ENCODE measurements at regions not wholly inside any gene's neighbourhood (a gene's known extent, or its start where the extent isn't known, plus 50 kb on each side); places are given as distances from the start of the nearest gene placed in this dataset.
"Not testable (repeated sequence)": the region's sequence is repeated elsewhere in the genome, so short reads cannot be mapped to it uniquely, and the experiment has no call there.

DNA sequence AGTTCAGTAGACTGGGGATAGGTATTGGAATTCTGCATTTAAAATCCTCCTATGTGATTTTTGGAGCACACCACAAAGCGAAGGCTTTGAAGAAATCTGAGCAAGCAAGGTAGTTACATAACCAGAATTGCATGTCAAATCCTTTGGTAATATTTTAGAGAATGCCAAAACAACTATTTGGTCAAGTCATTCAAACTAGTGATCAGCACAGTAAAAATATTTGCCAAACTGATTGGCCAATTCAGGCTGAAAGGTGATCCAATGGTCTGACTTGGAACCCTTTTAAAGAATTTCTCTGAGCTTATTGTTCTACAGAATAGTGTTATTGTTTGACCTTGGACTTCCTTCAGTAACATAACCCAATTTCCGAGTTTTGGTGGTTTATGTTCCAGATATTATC lies 214.2 kb upstream of the ETAA1 start:
- no peak overlapping the region for H3K4me3 ChIP-seq (ENCODE audit: low read depth, low read length)
- TF ChIP-seq CTCF (IDR thresholded peaks at IDR 0.05; ENCODE audit: control insufficient read depth, extremely low read depth, insufficient read depth) = no peak
- DNase-seq (ENCODE audit: low read depth) = no peak

- no peak overlapping the region for H3K4me3 ChIP-seq (ENCODE audit: low read depth, low read length)
- no peak for DNase-seq (ENCODE audit: low read depth)
- no peak for TF ChIP-seq CTCF (IDR thresholded peaks at IDR 0.05; ENCODE audit: control insufficient read depth, extremely low read depth, insufficient read depth)
Measured at GRCh38 chr2:67186326-67186725, 210.8 kb upstream of the ETAA1 start.

GRCh38 chr2:67186871-67187270 lies 210.3 kb upstream of the ETAA1 start:
- TF ChIP-seq CTCF (IDR thresholded peaks at IDR 0.05; ENCODE audit: control insufficient read depth, extremely low read depth, insufficient read depth) = no peak
- DNase-seq (ENCODE audit: low read depth) = no peak
- no peak overlapping the region for H3K4me3 ChIP-seq (ENCODE audit: low read depth, low read length)

DNA sequence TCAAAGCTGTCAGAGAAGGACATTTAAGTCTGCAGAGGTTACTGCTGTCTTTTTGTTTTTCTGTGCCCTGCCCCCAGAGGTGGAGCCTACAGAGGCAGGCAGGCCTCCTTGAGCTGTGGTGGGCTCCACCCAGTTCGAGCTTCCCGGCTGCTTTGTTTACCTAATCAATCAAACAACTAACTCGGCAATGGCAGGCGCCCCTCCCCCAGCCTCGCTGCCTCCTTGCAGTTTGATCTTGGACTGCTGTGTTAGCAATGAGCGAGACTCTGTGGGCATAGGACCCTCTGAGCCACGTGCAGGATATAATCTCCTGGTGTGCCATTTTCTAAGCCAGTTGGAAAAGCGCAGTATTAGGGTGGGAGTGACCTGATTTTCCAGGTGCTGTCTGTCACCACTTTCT lies 201.8 kb upstream of the ETAA1 start:
- not testable (repeated sequence) for H3K4me3 ChIP-seq (ENCODE audit: low read depth, low read length); DNase-seq (ENCODE audit: low read depth)

DNA sequence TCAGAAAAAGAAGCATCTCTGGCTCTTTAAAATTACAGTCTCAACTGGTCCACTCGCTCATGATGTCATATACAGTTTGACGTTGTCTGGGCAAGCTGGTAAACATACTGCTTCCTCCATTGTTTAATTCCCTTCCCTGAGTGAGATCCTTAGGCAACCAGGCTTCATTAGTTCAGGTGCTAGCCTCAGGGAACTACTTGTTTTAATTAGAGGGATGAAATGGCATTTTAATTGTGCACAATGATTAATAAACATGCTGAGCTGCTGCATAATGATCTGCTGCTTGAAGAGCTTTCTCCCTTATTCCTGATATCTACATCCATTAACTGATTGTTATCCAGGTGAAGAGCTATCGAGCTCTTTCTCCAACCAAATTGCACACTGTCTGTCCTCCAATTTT lies 195.6 kb upstream of the ETAA1 start:
- no peak for DNase-seq (ENCODE audit: low read depth)
- TF ChIP-seq CTCF (IDR thresholded peaks at IDR 0.05; ENCODE audit: control insufficient read depth, extremely low read depth, insufficient read depth) = no peak
- no peak overlapping the region for H3K4me3 ChIP-seq (ENCODE audit: low read depth, low read length)

GRCh38 chr2:67204349-67204748 lies 192.8 kb upstream of the ETAA1 start:
- H3K4me3 ChIP-seq (ENCODE audit: low read depth, low read length) = no peak overlapping the region
- no peak for TF ChIP-seq CTCF (IDR thresholded peaks at IDR 0.05; ENCODE audit: control insufficient read depth, extremely low read depth, insufficient read depth)
- no peak for DNase-seq (ENCODE audit: low read depth)

GRCh38 chr2:67208887-67209500 lies 188.1 kb upstream of the ETAA1 start:
- DNase-seq (ENCODE audit: low read depth) = no peak
- TF ChIP-seq CTCF (IDR thresholded peaks at IDR 0.05; ENCODE audit: control insufficient read depth, extremely low read depth, insufficient read depth) = no peak
- H3K4me3 ChIP-seq (ENCODE audit: low read depth, low read length) = no peak overlapping the region

All from LNCaP clone FGC (cell line).